GM19043 (cell line): ENCODE measurements at regions not wholly inside any gene's neighbourhood (a gene's known extent, or its start where the extent isn't known, plus 50 kb on each side); places are given as distances from the start of the nearest gene placed in this dataset.

Experiments
- ATAC-seq: cut with Tn5 transposase; IDR thresholded peaks from one replicate; pipeline ENCODE4 v1.9.1; 2021; ENCODE audit warnings: low read depth; ENCODE audit not compliant: unreplicated experiment

DNA sequence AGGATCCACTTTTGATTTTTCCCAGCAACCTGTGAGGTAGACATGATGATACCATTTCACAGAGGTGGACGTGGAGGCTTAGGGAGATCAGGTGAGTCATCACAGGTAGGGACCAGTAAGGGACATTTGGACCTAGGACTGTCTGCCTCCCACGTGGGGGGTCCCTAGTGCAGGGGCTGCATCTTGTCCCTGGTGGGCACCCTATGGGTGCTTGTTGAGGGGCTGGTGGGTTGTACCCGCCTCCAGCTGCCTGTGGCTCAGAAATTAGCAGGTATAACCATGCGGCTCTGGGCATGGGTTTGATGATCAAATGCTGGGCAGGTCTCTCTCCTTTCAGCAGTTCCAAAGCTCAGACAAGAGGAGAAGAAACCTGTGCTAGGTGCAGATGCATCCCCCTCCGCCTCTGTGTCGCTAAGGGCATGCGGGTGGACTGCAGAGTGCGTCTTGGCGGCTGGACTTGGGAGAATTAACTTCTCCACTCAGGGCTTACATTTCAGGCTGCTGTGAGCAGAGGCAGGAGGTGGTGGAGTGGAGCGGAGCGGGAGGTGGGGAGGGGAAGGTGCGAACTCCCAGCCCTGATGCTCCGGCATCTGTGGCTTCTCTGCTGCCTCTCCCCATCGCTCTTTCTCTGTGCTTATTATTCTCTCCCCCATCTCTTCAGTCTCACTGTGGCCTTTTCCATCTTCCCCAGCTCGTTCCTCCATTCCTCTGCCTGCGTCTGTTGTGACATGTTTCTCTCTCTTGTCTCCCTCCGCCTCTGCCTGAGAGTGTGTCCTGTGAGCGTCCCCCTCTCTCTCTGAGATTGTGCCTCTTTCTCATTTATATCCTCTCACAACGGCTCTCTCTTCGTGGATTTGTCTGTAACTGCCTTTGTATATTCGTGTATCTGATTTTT lies 146.8 kb downstream of the PTPRU start:
- no peak for ATAC-seq

- ATAC-seq: no peak
Measured at GRCh38 chr1:29381426-29381825, 145.1 kb downstream of the PTPRU start.

DNA sequence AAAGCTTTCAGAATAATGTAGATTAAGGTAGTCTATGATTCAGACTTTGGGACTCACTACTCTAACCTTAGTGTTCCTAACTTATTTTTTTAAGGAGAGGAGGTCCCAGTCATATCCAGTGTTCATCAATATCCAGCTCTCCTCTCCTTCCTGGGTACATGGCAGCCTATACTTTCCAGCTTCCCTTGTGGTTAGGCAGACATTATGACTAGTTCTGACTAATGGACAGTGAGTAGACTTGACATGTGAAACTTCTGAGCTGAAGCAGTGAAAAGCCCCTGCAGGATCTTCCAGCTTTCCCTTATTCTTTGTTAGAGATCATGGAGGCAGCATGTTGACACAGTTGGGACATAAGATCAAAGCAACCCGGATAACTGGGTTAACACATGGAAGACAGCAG lies 144.2 kb downstream of the PTPRU start:
- no peak for ATAC-seq

GRCh38 chr1:29379443-29380073 lies 143.2 kb downstream of the PTPRU start:
- ATAC-seq: no peak
